NCI-H69 (cell line): ENCODE measurements at regions not wholly inside any gene's neighbourhood (a gene's known extent, or its start where the extent isn't known, plus 50 kb on each side); places are given as distances from the start of the nearest gene placed in this dataset.

Source experiments
- DNase-seq: peaks from one replicate; lab custom pipeline; 2025; lab: John Stamatoyannopoulos, UW

DNA sequence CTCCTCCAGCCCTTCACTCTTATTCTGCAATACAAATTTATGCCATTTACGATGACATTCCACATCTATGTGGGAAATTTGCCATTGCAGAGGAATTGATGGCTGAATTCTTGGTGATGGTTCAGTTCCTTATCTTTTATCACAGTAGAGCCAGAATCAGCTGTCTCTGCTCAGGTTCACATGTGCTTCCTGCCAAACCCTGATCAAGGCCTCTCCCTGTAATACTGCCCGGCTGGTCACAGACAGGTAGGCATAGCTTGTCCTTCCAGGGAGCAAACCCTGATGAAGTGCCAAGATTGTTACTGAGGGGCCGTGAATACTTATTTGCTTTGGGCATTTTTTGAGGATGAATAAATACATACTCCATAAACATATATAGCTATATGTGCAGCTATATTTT is 450.0 kb downstream of the NSUN3 start:
- no peak for DNase-seq

- no peak for DNase-seq
Observed at GRCh38 chr3:94513600-94513999, 450.7 kb downstream of the NSUN3 start.

DNA sequence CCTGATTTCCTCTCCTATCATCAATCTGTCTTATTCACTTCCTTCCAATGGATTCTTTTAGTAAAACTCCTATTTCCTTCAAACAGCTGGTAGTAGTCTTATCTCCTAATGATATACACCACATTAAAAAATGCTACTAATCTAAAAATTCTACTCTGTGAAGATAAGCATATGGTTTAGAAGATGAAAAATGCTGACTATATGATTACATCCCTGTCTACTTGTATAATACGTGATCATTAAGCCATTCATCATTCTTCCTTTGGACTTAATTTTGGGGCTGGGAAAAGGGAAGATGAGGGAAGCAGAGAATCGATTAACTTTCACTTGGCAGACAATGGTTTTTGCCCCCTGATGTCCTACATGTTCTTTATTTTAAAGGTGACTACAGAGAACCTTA is 453.1 kb downstream of the NSUN3 start:
- DNase-seq: no peak

- DNase-seq: no peak
Observed at GRCh38 chr3:94520364-94520763, 457.5 kb downstream of the NSUN3 start.

DNA sequence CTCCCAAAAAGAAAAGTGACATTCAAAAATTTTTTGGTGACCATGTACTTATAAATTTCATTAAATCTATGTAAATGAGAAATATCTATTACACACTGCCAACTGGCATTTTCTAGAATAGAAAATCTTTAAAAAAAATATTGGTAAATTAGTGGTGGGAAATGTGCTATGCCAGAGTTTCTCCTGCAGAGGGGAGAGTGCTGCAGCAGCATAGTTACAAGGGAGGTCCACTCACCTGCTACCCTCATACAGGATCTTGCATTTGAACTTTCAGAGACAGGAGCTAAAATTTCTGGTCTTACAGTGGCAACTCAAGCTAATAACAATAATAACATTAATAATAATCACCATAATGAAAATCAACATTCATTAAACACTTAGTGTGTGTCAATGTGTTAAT is 459.6 kb downstream of the NSUN3 start:
- peak; percentile 10 for DNase-seq

- DNase-seq: peak; percentile 46
Observed at GRCh38 chr3:94524102-94524919, 461.4 kb downstream of the NSUN3 start.

- DNase-seq: peak; percentile 7
Observed at GRCh38 chr3:94525043-94525442, 462.2 kb downstream of the NSUN3 start.

- DNase-seq: no peak
Observed at GRCh38 chr3:94529816-94530215, 467.0 kb downstream of the NSUN3 start.

DNA sequence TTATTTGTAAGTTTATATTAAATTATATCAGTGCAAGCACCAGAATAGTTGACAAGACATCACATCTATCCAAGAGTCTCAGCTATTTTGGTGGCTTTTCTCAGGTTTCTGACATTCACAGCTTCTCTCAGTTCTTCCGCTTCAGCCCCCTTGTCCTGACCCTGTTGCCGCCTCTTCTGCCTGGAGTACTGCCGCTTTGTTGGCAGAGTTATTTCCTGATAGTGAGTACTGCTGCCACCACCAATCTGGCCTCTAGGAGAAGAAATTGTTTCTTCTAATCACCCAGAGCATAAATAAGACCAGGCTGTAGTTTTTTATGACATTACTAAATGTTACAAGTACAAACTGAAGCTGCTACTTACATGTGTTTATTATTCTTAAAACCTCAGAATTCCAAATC is 470.1 kb downstream of the NSUN3 start:
- no peak for DNase-seq

DNA sequence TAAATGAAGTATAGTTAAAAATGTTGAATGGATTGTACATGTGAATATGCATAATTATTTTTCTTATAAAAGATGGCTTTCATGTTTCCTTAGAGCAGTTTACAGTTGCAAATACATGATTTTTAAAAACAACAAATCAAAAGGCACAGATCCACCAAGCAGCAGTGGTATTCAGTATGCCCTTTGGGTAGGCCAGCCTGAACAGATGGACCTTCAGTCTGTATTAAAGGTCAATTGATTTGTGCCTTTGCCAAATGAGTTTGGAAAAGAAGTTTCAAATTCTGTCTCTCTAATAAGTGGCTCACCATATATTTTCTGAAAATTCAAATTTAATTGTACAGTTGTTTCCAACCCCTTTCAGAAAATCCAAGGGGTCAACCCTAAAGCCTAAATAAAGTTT is 477.1 kb downstream of the NSUN3 start:
- no peak for DNase-seq

- DNase-seq: no peak
Observed at GRCh38 chr3:94543161-94543560, 480.3 kb downstream of the NSUN3 start.

- no peak for DNase-seq
Observed at GRCh38 chr3:94544131-94544789, 481.4 kb downstream of the NSUN3 start.

DNA sequence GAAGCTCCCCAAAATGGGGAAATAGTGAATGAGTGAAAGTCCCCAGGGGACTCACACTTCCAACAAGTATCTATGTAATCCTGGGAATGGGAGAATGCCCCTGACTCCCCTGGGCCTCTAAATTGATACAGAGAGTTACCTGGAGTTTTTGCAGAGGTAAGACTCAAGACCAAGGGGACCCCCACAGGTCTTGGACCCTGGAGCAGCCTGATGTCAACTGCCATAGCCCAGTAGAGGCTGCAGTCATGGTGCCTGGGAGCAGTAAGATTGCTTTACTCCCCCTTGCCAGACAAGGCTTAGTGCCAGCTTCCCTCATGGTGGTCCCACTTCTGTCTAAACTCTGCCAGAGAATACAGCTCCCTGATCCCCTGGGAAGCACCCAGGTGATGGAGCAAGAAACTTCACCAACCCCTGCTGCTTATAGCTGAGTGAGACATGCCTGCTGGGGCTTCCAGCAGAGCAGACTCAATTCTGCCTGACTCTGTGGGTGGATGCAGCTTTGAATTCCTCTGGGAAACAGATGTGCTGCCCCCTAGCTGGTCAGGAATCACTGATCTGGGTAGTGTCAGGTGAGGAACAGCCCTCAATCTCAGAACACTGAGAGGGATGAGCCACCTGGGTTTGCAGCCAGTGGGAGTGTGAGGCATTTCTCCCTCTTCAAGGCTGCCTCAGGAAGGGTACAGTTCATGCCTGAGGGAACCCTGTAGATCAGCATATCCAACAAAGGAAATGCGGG is 485.9 kb downstream of the NSUN3 start:
- no peak for DNase-seq

DNA sequence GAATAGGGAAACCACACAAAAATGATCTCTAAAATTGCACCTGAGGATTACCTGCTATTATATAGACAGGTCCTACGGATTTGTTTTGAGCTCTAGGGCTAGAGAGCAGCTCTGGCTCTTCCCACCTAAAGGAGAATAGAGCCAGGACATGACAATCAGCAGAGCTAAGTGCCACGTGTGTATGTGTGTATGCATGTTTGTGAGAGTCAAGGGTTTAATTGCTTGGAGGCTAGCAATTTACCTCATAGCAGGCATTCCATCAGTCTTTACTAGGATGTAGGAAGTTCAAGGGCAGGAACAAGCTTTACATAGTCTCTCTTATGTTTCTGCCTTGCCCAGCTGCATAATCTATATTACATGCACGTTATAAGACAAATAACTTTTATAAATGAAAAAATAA is 498.2 kb downstream of the NSUN3 start:
- peak; percentile 2 for DNase-seq

- DNase-seq: no peak
Observed at GRCh38 chr3:94564247-94564646, 501.4 kb downstream of the NSUN3 start.

DNA sequence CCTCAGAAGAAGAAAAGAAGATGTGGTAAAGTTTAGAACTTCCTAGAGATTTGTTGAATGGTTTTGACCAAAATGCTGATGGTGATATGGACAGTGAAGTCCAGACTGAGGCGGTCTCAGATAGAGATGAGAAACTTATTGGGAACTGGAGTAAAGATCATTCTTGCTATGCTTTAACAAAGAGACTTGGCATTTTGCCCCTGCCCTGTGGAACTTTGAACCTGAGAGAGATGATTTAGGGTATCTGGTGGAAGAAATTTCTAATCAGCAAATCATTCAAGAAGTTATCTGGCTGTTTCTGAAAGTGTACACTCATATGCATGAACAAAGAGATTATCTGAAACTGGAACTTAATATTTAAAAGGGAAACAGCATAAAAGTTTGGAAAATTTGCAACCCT is 505.2 kb downstream of the NSUN3 start:
- no peak for DNase-seq

GRCh38 chr3:94573337-94573736 is 510.5 kb downstream of the NSUN3 start:
- no peak for DNase-seq

DNA sequence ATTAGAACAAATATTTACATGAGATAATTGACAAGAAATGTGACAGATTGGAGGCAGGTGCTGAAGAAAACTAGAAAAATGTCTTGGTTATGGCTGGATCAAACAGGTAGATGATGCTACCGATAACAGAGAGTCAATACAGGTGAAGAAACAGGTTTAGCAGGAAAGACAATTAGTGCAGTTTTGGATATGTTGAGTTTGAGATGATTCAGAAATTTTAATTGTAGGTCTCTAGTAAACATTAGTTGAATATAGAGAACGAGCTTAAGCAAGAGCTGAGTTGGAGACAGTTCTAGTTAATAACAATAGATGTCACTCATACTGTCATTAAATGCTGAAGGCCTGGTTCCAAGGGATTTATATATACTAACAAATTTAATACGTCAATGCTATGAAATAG is 524.4 kb downstream of the NSUN3 start:
- no peak for DNase-seq

DNA sequence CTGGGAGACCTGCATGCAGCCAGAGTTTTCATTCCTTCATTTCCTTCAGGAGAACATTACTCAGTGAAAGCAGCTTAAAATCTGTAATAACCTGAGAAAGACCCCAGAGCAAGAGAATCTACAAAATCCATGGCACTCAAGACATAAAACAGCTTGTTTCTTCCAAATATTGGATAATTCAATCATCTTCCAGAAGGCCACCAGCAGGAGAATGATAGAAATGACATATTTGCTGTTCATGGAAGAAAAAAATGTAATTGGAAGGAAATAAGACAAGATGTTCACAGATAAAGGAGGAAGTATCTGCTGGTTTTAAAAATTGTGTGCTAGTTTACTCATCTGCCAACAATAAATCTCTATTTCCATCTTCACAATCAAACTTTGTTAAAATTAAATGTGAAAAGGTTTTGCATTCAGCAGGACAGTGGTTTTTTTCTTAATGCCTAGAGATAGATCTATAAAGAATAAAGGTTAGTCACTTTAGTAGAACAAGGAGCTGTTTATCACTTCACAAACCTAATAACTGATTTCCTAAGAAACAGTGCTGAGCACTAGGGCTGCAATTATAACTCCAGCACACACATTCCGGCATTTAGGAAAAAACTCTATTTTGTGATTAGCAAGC is 530.8 kb downstream of the NSUN3 start:
- no peak for DNase-seq

DNA sequence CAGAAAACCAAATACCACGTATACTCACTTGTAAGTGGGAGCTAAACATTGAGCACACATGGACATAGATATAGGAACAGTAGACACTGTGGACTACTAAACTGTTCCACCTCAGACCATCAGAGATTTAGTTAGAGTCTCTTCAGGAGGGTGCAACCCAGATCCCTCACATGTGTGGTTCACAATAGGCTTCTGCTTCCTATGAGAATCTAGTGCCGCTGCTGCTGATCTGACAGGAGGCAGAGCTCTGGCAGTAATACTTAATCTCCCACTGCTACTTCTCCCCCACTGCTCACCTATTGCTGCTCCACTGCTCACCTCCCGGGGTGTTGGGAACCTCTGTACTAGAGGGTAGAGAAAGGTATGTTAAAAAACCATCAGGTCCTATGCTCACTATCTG is 533.3 kb downstream of the NSUN3 start:
- peak; percentile 11 for DNase-seq

GRCh38 chr3:94596887-94597566 is 534.2 kb downstream of the NSUN3 start:
- DNase-seq: peak; percentile 6

GRCh38 chr3:94607778-94608177 is 544.9 kb downstream of the NSUN3 start:
- DNase-seq: no peak
